Duodenal mucosa (tissue), 2 donors: ENCODE measurements at regions not wholly inside any gene's neighbourhood (a gene's known extent, or its start where the extent isn't known, plus 50 kb on each side); places are given as distances from the start of the nearest gene placed in this dataset.

Source experiments
- H3K27ac ChIP-seq: one replicate; pipeline ENCODE4 v1.7.0; 2013; ENCODE audit warnings: low read depth, low read length
- H3K27me3 ChIP-seq, 2 donors: one replicate each; pipeline ENCODE4 v1.7.0; 2013; ENCODE audit warnings: low read length in 2 of 2, control low read depth in 1 of 2; ENCODE audit not compliant: insufficient read depth in 2 of 2, control insufficient read depth in 1 of 2
- H3K36me3 ChIP-seq, 2 donors: one replicate each; pipeline ENCODE4 v1.7.0; 2013; ENCODE audit warnings: low read length in 2 of 2, control low read depth in 1 of 2; ENCODE audit not compliant: insufficient read depth in 2 of 2, control insufficient read depth in 1 of 2
- H3K4me1 ChIP-seq, 2 donors: one replicate each; pipeline ENCODE4 v1.7.0; 2013; ENCODE audit warnings: low read length in 2 of 2, control low read depth in 1 of 2; ENCODE audit not compliant: insufficient read depth in 2 of 2, control insufficient read depth in 1 of 2
- H3K4me3 ChIP-seq, 2 donors: one replicate each; pipeline ENCODE4 v1.7.0; 2013; ENCODE audit warnings: low read length in 2 of 2, low read depth in 1 of 2
- H3K9ac ChIP-seq, 2 donors: one replicate each; pipeline ENCODE4 v1.7.0; 2013; ENCODE audit warnings: low read length in 2 of 2, low read depth in 1 of 2
- H3K9me3 ChIP-seq, 2 donors: one replicate each; pipeline ENCODE4 v1.7.0; 2013; ENCODE audit warnings: low read length in 2 of 2, control low read depth in 1 of 2; ENCODE audit not compliant: control insufficient read depth in 1 of 2

- Histone ChIP-seq H3K4me1 (no peaks in the 10 kb centered on the region), H3K4me3 (no peak overlapping the region), H3K36me3 (no peaks in the 10 kb centered on the region), H3K27me3 (no peaks in the 10 kb centered on the region), H3K27ac (no peak overlapping the region), H3K9me3 (no peaks in the 10 kb centered on the region), H3K9ac (no peak overlapping the region)
Observed at GRCh38 chr18:59760212-59760611, 63.0 kb upstream of the CCBE1 start.

GRCh38 chr18:59758837-59759236 is 61.6 kb upstream of the CCBE1 start:
- Histone ChIP-seq H3K27me3 (no peaks in the 10 kb centered on the region), H3K4me1 (no peaks in the 10 kb centered on the region), H3K36me3 (no peaks in the 10 kb centered on the region), H3K9ac (no peak overlapping the region), H3K9me3 (no peaks in the 10 kb centered on the region), H3K27ac (no peak overlapping the region), H3K4me3 (no peak overlapping the region)

- Histone ChIP-seq H3K36me3 (no peaks in the 10 kb centered on the region), H3K9me3 (no peaks in the 10 kb centered on the region), H3K4me3 (no peak overlapping the region), H3K27ac (no peak overlapping the region), H3K9ac (no peak overlapping the region), H3K4me1 (no peaks in the 10 kb centered on the region), H3K27me3 (no peaks in the 10 kb centered on the region)
Observed at GRCh38 chr18:59758106-59758505, 60.9 kb upstream of the CCBE1 start.

- no peak overlapping the region for H3K4me3 ChIP-seq
- H3K36me3 ChIP-seq, result no peaks in the 10 kb centered on the region
- H3K9ac ChIP-seq, result no peak overlapping the region
- H3K9me3 ChIP-seq, result no peaks in the 10 kb centered on the region
- H3K27ac ChIP-seq, result no peak overlapping the region
- H3K27me3 ChIP-seq, result no peaks in the 10 kb centered on the region
- H3K4me1 ChIP-seq, result no peaks in the 10 kb centered on the region
Observed at GRCh38 chr18:59752666-59753065, 55.4 kb upstream of the CCBE1 start.

GRCh38 chr18:59751186-59751585 is 54.0 kb upstream of the CCBE1 start:
- H3K36me3 ChIP-seq, result no peaks in the 10 kb centered on the region
- H3K4me3 ChIP-seq, result no peak overlapping the region
- no peak overlapping the region for H3K27ac ChIP-seq
- H3K27me3 ChIP-seq, result no peaks in the 10 kb centered on the region
- no peaks in the 10 kb centered on the region for H3K9me3 ChIP-seq
- no peaks in the 10 kb centered on the region for H3K4me1 ChIP-seq
- H3K9ac ChIP-seq, result no peak overlapping the region

- Histone ChIP-seq H3K9me3 (no peaks in the 10 kb centered on the region), H3K4me1 (no peaks in the 10 kb centered on the region), H3K36me3 (no peaks in the 10 kb centered on the region), H3K4me3 (no peak overlapping the region), H3K27me3 (no peaks in the 10 kb centered on the region), H3K27ac (no peak overlapping the region), H3K9ac (no peak overlapping the region)
Observed at GRCh38 chr18:59748628-59749360, 51.6 kb upstream of the CCBE1 start.
